GM23338 (cell line): ENCODE measurements at regions not wholly inside any gene's neighbourhood (a gene's known extent, or its start where the extent isn't known, plus 50 kb on each side); places are given as distances from the start of the nearest gene placed in this dataset.

Source experiments
- CTCF ChIP-seq, 2 experiments: fragments of 200-600 bp in 1 of 2; sonication (generic) in 1 of 2; conservative IDR thresholded peaks; 2 replicates each; pipeline versions ENCODE4 v1.5.1 to v1.6.1; 2016 to 2017; ENCODE audit warnings: antibody characterized with exemption in 2 of 2, low read depth in 2 of 2, mild to moderate bottlenecking in 2 of 2, moderate library complexity in 1 of 2
- ETS1 ChIP-seq: IDR thresholded peaks from 2 replicates; pipeline ENCODE4 v1.6.1; 2016; ENCODE audit warnings: antibody characterized with exemption
- EZH2phosphoT487 ChIP-seq: fragments of 200-600 bp; sonication (generic); IDR thresholded peaks from one replicate; pipeline ENCODE4 v1.8.1; 2018; ENCODE audit warnings: antibody characterized with exemption; ENCODE audit not compliant: unreplicated experiment

- TF ChIP-seq EZH2phosphoT487 (no peak), CTCF (conservative IDR thresholded peaks at IDR 0.05; ENCODE audit: low read depth in 2 of 2) (no peak), ETS1 (no peak)
Observed at GRCh38 chr13:69567514-69567913, 540.1 kb upstream of the ATXN8OS start.
